GM15510 (cell line): ENCODE measurements at regions not wholly inside any gene's neighbourhood (a gene's known extent, or its start where the extent isn't known, plus 50 kb on each side); places are given as distances from the start of the nearest gene placed in this dataset.

Experiments
- POLR2A ChIP-seq: IDR thresholded peaks from 3 replicates; pipeline ENCODE4 v1.6.1; 2011; ENCODE audit warnings: borderline replicate concordance; ENCODE audit not compliant: insufficient read length; ENCODE audit errors: extremely low read depth

- no peak for TF ChIP-seq POLR2A
These were observed 117.3 kb upstream of the ZNF438 start for GRCh38 chr10:31148951-31149350.

DNA sequence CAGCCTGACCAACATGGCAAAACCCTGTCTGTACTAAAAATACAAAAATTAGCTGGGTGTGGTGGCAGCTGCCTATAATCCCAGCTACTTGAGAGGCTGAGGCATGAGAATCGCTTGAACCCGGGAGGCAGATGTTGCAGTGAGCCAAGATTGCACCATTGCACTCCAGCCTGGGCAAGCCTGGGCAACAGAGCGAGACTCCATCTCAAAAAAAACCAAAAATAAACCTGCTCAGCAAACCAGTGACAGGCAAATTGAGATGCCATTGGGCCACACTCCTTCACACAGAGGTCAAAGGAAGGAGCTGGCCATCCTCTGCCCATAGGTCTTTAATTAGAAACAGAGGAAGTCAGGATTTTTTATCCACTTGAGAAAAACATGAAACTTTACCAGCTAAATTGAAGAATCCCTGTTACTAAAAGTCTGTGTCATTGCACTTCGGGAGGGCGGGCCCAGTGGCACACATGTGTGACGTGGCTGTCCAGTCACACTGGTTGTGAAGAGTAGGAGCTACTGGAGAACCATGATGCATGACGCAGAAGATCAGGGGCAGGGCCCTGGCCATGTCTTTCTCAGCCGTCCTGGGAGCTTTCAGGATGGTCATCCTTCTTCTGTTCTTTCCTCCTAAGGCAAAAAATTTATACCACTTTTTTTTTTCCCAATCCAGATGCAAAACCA, 118.3 kb upstream of the ZNF438 start:
- TF ChIP-seq POLR2A: no peak

GRCh38 chr10:31151301-31151700, 119.6 kb upstream of the ZNF438 start:
- no peak for TF ChIP-seq POLR2A

DNA sequence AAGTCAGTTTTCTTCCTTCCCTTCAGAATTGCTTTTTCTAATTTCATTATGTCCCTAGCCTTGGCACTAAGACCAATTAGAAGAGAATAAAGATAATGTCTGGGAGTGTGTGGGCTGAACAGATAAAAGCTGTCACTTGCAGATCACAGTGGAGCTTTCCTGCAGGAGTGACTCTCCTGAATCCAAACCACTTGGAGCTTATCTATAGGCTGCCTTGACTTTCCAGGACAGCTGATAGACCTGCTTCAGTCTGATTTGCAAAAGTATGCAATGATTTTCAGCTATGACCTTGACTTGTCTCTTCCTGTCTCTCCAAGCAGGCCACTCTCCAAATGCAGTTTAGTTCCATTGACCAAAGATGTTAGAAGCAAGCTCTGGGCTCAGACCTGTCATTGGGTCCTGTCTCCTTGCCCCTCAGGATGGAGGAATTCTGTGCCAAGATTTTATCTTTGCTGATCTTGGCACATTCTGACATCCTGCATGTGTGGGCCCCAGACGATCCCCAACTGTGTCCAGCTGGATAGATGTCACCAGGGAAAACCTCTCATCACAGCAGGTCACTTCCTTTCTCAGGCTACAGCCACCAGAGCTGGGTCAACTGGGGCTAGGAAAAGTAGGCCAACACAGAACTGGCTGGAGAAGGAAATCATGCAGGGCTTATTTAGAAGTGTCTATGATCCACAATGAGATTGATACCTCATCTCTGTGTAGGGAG, 120.9 kb upstream of the ZNF438 start:
- TF ChIP-seq POLR2A: no peak

GRCh38 chr10:31153161-31153560, 121.5 kb upstream of the ZNF438 start:
- no peak for TF ChIP-seq POLR2A

- TF ChIP-seq POLR2A: no peak
These were observed 122.0 kb upstream of the ZNF438 start for GRCh38 chr10:31153692-31154091.

DNA sequence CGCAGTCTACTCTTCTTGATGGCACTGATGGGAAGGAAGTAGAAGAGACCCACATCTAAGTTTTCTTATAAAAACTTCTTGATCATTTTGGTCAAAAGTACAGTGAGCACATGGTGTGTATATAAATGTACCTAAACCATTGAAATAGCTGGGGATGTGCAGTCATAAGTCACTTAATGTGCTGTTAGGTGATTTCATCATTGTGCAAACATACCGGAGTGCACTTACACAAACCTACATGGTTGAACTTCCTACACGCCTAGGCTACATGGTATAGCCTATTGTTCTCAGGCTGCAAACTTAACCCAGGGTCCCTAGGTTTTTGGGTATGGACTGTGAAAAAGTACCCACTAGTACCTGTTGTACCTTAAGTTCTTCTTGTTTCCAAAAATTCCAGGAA, 123.3 kb upstream of the ZNF438 start:
- TF ChIP-seq POLR2A: no peak

DNA sequence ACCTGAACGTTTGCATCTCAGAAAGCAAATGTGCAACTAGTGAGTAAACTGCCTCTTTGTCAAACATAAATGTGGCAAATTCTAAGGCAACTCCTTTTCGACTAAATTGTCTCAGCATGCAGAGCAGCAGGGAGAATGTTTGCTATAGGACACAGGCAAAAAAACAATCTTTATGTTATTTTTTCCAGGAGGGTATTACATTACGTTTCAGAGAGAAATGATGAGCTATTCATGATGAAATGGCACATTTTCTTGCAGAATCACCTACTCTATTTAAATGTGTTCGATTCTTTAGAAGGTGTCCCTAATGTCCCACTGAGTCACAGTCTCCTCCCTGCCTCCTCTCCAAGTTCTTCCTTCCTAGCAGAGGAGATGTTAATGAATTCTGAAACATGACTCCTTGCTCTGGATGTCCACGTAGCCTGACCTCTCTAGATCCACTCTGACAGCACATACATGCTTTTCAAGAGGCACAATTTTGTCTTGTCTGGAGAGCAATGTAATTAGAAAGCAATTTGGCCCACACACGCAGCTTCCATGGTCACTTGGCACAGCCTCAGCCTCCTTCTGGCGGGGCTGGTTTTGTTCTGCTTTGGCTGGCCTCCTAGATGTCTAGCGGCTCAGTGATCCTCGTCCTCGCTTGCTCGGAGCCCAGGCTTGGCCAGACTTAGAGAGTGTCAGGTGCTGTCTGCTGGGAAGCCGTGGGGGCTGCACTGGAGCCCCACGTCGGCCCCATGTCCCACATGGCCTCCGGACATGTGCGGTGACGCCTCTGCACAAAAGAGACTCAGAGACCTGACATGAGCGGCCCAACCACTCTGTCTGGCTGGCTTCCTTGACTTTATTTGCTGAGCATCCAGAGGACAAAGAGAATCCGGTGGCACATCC, 125.7 kb upstream of the ZNF438 start:
- no peak for TF ChIP-seq POLR2A

GRCh38 chr10:31158011-31158658, 126.5 kb upstream of the ZNF438 start:
- no peak for TF ChIP-seq POLR2A

- TF ChIP-seq POLR2A: no peak
These were observed 134.9 kb upstream of the ZNF438 start for GRCh38 chr10:31166606-31167005.

- TF ChIP-seq POLR2A: no peak
These were observed 139.0 kb upstream of the ZNF438 start for GRCh38 chr10:31170636-31171035.

GRCh38 chr10:31171402-31172083, 139.9 kb upstream of the ZNF438 start:
- TF ChIP-seq POLR2A: no peak

GRCh38 chr10:31172925-31173324, 141.3 kb upstream of the ZNF438 start:
- TF ChIP-seq POLR2A: no peak

DNA sequence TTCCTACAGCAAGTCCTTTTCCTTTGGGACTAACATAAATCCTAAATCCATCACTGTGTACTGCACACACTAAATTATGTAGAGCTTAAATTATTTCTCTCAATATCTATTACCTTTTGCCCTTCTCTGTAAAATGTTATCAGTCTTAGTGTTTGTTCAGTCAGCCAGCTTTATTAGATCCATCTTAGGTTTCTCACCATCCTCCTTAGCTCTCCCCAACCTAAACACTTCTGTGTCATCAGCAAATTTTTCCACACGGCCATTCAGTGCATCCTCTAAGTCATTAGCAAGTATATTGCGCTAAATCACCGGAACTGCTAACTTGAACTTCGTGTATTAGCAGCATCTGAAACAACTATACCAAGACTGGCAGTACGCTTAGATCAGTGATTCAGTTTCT, 142.1 kb upstream of the ZNF438 start:
- TF ChIP-seq POLR2A: no peak
